ENCODE measurements at regions not wholly inside any gene's neighbourhood (a gene's known extent, or its start where the extent isn't known, plus 50 kb on each side); places are given as distances from the start of the nearest gene placed in this dataset.

DNA sequence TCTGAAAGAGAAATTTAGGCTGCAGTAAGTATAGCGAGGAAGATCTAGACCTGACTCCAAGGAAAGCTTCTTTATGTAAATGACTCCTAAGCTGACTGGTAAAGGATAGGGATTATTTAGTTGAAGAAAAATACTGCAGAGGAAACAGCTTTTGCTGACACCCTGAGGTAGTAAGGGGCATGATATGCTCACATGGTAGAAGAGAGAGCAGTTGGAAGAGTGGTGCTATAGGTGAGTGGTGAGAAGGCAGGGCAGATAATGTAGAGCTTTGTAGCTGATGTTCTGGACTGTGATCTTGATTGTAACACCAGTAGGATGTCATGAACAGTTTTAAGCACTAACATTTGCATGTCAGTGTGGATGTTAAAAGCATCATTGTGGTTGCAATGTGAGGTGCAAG lies 639.1 kb upstream of the SLC39A10 start:
- TF ChIP-seq, protein P1, sequence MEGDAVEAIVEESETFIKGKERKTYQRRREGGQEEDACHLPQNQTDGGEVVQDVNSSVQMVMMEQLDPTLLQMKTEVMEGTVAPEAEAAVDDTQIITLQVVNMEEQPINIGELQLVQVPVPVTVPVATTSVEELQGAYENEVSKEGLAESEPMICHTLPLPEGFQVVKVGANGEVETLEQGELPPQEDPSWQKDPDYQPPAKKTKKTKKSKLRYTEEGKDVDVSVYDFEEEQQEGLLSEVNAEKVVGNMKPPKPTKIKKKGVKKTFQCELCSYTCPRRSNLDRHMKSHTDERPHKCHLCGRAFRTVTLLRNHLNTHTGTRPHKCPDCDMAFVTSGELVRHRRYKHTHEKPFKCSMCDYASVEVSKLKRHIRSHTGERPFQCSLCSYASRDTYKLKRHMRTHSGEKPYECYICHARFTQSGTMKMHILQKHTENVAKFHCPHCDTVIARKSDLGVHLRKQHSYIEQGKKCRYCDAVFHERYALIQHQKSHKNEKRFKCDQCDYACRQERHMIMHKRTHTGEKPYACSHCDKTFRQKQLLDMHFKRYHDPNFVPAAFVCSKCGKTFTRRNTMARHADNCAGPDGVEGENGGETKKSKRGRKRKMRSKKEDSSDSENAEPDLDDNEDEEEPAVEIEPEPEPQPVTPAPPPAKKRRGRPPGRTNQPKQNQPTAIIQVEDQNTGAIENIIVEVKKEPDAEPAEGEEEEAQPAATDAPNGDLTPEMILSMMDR (conservative IDR thresholded peaks at IDR 0.05; ENCODE audit: low read depth, low read length) = no peak
- H3K4me3 ChIP-seq (ENCODE audit: low read depth, low read length) = no peak overlapping the region
- no peak for DNase-seq (ENCODE audit: low read depth)

DNA sequence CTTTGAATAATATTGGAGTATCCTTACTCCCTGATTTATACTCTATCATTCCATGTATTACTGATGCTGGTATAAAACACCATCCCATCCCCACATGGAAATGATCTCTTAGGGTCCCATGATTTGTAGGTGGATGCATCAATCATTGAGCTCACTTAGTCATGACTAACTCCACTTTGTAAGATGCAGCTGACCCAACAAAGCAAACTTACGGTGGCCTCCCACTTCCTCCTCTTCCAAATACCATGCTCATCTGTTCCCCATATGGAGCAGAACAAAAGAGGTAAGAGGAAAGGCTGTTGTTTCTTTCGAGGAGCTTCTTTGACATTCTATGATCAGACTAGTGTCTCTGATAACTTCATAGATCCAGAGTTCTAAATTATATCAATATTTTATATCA lies 640.2 kb upstream of the SLC39A10 start:
- H3K4me3 ChIP-seq (ENCODE audit: low read depth, low read length) = no peak overlapping the region
- TF ChIP-seq, protein P1 (conservative IDR thresholded peaks at IDR 0.05; ENCODE audit: low read depth, low read length) = no peak
- no peak for DNase-seq (ENCODE audit: low read depth)

DNA sequence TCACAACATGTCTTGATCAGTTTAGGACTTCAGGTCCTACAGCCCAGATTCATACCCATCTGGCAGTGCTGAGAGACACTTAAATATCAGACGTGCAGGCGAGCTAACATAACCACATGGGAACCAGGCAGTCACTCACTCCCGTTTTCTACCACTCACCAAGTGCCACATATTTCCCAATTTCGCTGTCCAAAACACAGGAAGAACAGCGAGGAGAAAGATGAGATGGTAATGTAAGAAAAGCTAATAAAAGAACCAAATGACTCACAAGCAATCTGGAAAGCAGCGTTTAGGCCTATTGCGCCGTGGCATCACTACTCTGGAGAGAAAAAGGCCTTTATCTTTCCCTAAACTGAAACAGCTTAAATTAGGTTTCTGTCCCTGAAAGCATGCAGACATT lies 647.8 kb upstream of the SLC39A10 start:
- no peak for DNase-seq (ENCODE audit: low read depth)
- TF ChIP-seq, protein P1 (conservative IDR thresholded peaks at IDR 0.05; ENCODE audit: low read depth, low read length) = no peak
- H3K4me3 ChIP-seq (ENCODE audit: low read depth, low read length) = no peak overlapping the region

DNA sequence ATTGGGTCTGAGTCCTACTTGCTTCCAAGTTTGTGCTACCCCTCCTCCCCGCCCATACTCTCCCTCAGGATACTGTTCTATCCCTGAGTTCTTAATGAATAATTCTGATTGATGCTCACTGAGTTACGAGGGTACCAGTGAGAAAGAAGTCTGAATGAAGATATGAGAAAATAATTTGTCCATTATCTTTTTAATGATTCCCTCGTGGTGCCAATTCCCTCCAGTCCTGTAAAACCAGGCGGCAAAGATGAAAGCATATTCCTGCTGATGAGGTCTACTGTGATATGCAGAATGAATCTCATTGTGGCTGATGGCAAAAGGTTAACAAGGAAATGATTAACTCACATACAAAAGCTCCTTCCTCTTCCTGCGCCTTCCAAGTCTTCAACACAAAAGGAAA lies 650.2 kb upstream of the SLC39A10 start:
- no peak for DNase-seq (ENCODE audit: low read depth)
- H3K4me3 ChIP-seq (ENCODE audit: low read depth, low read length) = no peak overlapping the region
- TF ChIP-seq, protein P1 (conservative IDR thresholded peaks at IDR 0.05; ENCODE audit: low read depth, low read length) = no peak

DNA sequence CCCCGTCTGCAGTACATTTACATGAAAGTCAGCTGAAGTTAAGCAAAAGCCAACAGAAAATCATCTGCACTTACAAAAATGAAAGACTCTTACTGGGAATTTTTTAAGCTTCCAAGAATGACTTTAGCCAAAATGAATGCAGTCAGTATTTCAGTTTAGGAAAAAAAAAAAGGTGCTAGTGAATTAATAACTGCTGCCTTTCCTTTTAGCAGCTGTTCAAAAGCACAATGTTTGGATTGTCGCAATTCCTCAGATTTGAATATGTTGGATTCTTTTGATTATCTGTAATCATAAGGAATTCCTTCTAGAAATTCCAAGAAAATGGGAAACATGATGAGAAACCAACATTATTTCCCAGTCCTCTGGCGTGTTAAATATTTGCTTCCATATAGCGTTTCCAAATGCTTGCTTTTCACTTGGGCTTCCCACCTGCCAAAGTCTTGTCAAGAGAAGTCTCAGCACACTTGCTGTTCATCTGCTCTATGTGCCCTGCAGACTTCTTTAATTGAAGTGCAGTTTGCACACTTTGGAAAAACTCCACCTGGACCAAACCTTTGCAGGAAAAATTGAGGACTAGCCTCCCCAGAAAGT lies 653.0 kb upstream of the SLC39A10 start:
- TF ChIP-seq, protein P1 (conservative IDR thresholded peaks at IDR 0.05; ENCODE audit: low read depth, low read length) = no peak
- DNase-seq (ENCODE audit: low read depth) = no peak
- H3K4me3 ChIP-seq (ENCODE audit: low read depth, low read length) = no peak overlapping the region

DNA sequence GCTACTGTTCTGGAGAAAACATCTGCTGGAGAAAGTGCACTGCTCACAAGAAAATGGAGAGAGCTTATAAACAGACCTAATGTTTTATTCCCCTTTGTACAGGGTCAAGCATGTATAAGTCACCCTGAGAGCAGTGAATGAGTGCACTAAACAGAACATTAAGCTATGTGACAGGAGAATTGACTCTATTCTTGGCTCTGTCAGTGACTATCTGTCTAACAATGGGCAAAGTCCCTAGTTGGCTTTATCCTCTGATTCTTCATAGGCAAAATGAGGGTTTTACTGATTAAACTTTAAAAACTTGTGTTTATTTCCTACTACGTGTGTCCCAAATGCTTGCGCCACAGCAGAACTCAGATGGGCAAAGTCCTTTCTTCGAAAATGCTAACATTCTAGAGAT lies 655.1 kb upstream of the SLC39A10 start:
- TF ChIP-seq, protein P1 (conservative IDR thresholded peaks at IDR 0.05; ENCODE audit: low read depth, low read length) = no peak
- no peak for DNase-seq (ENCODE audit: low read depth)
- H3K4me3 ChIP-seq (ENCODE audit: low read depth, low read length) = no peak overlapping the region

DNA sequence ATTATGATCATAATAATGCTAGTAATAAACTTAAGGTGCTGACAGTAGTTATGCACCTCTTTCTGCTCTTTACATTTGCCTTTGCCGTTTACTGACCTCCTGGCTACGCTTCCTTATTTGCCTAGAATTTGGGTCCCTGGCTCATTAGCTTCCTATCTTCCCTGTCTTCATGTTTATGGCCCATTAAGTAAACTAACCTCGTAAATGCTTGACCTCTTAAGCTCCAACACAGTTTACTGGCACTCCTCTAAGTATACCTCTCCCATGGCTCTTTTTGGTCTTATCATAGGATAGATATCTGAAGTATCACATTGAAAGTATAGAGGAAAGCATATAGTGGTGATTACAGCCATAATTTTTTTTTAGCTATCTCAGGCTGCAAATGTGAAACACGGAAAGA lies 657.3 kb upstream of the SLC39A10 start:
- TF ChIP-seq, protein P1 (conservative IDR thresholded peaks at IDR 0.05; ENCODE audit: low read depth, low read length) = no peak
- H3K4me3 ChIP-seq (ENCODE audit: low read depth, low read length) = no peak overlapping the region
- DNase-seq (ENCODE audit: low read depth) = no peak
